Neural progenitor cell (in vitro differentiated cells): ENCODE measurements at regions not wholly inside any gene's neighbourhood (a gene's known extent, or its start where the extent isn't known, plus 50 kb on each side); places are given as distances from the start of the nearest gene placed in this dataset.

ENCODE experiments used
- DNase-seq: peaks from one replicate; pipeline ENCODE4 v3.0.0-alpha.2; 2016; ENCODE audit warnings: low spot score
- H2AFZ ChIP-seq: fragments of 200-600 bp; sonication (generic); replicated peaks from 2 replicates; pipeline ENCODE4 v1.6.1; 2016; ENCODE audit warnings: antibody characterized with exemption
- H3F3A ChIP-seq: fragments of 200-600 bp; sonication (generic); 2 replicates; pipeline ENCODE4 v1.6.1; 2016; ENCODE audit warnings: antibody characterized with exemption, low read depth
- H3K27ac ChIP-seq: fragments of 200-600 bp; sonication (generic); 2 replicates; pipeline ENCODE4 v1.5.1; 2016; ENCODE audit warnings: mild to moderate bottlenecking
- H3K27me3 ChIP-seq: fragments of 200-600 bp; sonication (generic); 2 replicates; pipeline ENCODE4 v1.6.1; 2016; ENCODE audit warnings: mild to moderate bottlenecking, moderate library complexity
- H3K36me3 ChIP-seq: fragments of 200-600 bp; sonication (generic); 2 replicates; pipeline ENCODE4 v1.5.1; 2016
- H3K4me1 ChIP-seq: fragments of 200-600 bp; sonication (generic); 2 replicates; pipeline ENCODE4 v1.6.1; 2016; ENCODE audit warnings: mixed run types
- H3K4me2 ChIP-seq: fragments of 200-600 bp; sonication (generic); 2 replicates; pipeline ENCODE4 v1.6.1; 2016
- H3K4me3 ChIP-seq: fragments of 200-600 bp; sonication (generic); 2 replicates; pipeline ENCODE4 v1.5.1; 2016
- H3K79me2 ChIP-seq: fragments of 200-600 bp; sonication (generic); 2 replicates; pipeline ENCODE4 v1.6.1; 2016; ENCODE audit warnings: low read depth
- H3K9ac ChIP-seq: fragments of 200-600 bp; sonication (generic); 2 replicates; pipeline ENCODE4 v1.6.1; 2016
- H3K9me3 ChIP-seq: fragments of 200-600 bp; sonication (generic); 2 replicates; pipeline ENCODE4 v1.5.1; 2016; ENCODE audit warnings: low read depth
- H4K20me1 ChIP-seq: fragments of 200-600 bp; sonication (generic); 2 replicates; pipeline ENCODE4 v1.6.1; 2016; ENCODE audit warnings: low read depth
- H3K27ac Mint-ChIP-seq: 3 replicates; pipeline ENCODE4 v1.8.0; 2021; ENCODE audit warnings: mixed read lengths
- H3K27me3 Mint-ChIP-seq: 2 replicates; pipeline ENCODE4 v1.8.0; 2022; ENCODE audit warnings: low read depth, mild to moderate bottlenecking, inconsistent platforms, moderate library complexity, mixed read lengths; ENCODE audit not compliant: insufficient read depth
- H3K36me3 Mint-ChIP-seq: 3 replicates; pipeline ENCODE4 v1.8.0; 2021; ENCODE audit warnings: mixed read lengths
- H3K4me1 Mint-ChIP-seq: 3 replicates; pipeline ENCODE4 v1.8.0; 2021; ENCODE audit warnings: mixed read lengths
- H3K4me3 Mint-ChIP-seq: 3 replicates; pipeline ENCODE4 v1.8.0; 2021; ENCODE audit warnings: mild to moderate bottlenecking, moderate library complexity, mixed read lengths
- H3K9me3 Mint-ChIP-seq: 3 replicates; pipeline ENCODE4 v1.8.0; 2020; ENCODE audit warnings: mixed read lengths
- EZH2 ChIP-seq: fragments of 200-600 bp; sonication (generic); IDR thresholded peaks from 2 replicates; pipeline ENCODE4 v1.6.1; 2017; ENCODE audit warnings: antibody characterized with exemption, mild to moderate bottlenecking, moderate library complexity
- EZH2phosphoT487 ChIP-seq: fragments of 200-600 bp; sonication (generic); IDR thresholded peaks from 2 replicates; pipeline ENCODE4 v1.6.1; 2017; ENCODE audit warnings: antibody characterized with exemption
- TF ChIP-seq, protein P1 (sequence below): fragments of 200-600 bp; sonication (generic); IDR thresholded peaks from 2 replicates; pipeline ENCODE4 v1.5.1; 2017; ENCODE audit warnings: antibody characterized with exemption, mild to moderate bottlenecking

DNA sequence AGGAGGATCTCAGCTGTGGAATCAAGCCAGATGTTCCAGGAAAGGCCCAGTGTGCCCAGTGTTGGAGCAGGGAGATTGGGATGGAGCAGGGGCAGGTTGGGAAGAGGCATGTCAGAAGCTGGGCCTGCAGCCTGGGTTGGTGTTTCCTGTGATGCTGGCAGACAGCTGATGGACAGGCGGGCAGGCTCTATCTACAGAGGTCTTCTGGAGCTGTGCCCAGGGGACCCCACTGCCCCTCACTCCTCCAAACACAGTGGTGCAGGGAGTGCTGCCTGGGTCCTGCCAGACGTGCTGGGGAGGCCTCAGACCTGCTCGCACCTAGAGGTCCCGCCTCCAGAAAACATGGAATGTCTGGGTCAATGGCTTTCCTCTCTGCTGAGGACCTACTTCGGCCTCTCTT, 182.9 kb upstream of the TCERG1L start:
- H3K36me3 Mint-ChIP-seq: no peaks in the 10 kb centered on the region
- Histone ChIP-seq H3K27ac (no peak overlapping the region), H3K9ac (no peak overlapping the region), H3K36me3 (no peaks in the 10 kb centered on the region), H4K20me1 (no peaks in the 10 kb centered on the region), H3K79me2 (no peaks in the 10 kb centered on the region), H3K4me2 (no peak overlapping the region), H3K27me3 (no peaks in the 10 kb centered on the region), H3F3A (no peaks in the 10 kb centered on the region), H2AFZ (no peak overlapping the region), H3K9me3 (no peaks in the 10 kb centered on the region), H3K4me1 (no peaks in the 10 kb centered on the region), H3K4me3 (no peak overlapping the region)
- H3K9me3 Mint-ChIP-seq: peaks cover 7% of the 10 kb centered on the region
- no peak overlapping the region for H3K4me3 Mint-ChIP-seq
- TF ChIP-seq EZH2phosphoT487: no peak
- no peak for TF ChIP-seq EZH2
- TF ChIP-seq, protein P1, sequence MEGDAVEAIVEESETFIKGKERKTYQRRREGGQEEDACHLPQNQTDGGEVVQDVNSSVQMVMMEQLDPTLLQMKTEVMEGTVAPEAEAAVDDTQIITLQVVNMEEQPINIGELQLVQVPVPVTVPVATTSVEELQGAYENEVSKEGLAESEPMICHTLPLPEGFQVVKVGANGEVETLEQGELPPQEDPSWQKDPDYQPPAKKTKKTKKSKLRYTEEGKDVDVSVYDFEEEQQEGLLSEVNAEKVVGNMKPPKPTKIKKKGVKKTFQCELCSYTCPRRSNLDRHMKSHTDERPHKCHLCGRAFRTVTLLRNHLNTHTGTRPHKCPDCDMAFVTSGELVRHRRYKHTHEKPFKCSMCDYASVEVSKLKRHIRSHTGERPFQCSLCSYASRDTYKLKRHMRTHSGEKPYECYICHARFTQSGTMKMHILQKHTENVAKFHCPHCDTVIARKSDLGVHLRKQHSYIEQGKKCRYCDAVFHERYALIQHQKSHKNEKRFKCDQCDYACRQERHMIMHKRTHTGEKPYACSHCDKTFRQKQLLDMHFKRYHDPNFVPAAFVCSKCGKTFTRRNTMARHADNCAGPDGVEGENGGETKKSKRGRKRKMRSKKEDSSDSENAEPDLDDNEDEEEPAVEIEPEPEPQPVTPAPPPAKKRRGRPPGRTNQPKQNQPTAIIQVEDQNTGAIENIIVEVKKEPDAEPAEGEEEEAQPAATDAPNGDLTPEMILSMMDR: no peak
- H3K27ac Mint-ChIP-seq: no peak overlapping the region
- H3K27me3 Mint-ChIP-seq: no peaks in the 10 kb centered on the region
- no peaks in the 10 kb centered on the region for H3K4me1 Mint-ChIP-seq
- no peak for DNase-seq

- H3K27ac Mint-ChIP-seq: no peak overlapping the region
- H3K4me1 Mint-ChIP-seq: no peaks in the 10 kb centered on the region
- TF ChIP-seq, protein P1: no peak
- TF ChIP-seq EZH2phosphoT487 (no peak), EZH2 (no peak)
- Histone ChIP-seq H3K79me2 (no peaks in the 10 kb centered on the region), H2AFZ (no peak overlapping the region), H3K4me1 (no peaks in the 10 kb centered on the region), H3K27me3 (no peaks in the 10 kb centered on the region), H3K4me3 (no peak overlapping the region), H4K20me1 (no peaks in the 10 kb centered on the region), H3K9me3 (no peaks in the 10 kb centered on the region), H3K27ac (no peak overlapping the region), H3F3A (no peaks in the 10 kb centered on the region), H3K4me2 (no peak overlapping the region), H3K9ac (no peak overlapping the region), H3K36me3 (no peaks in the 10 kb centered on the region)
- DNase-seq: no peak
- peaks cover 5% of the 10 kb centered on the region for H3K9me3 Mint-ChIP-seq
- H3K4me3 Mint-ChIP-seq: no peak overlapping the region
- no peaks in the 10 kb centered on the region for H3K36me3 Mint-ChIP-seq
- no peaks in the 10 kb centered on the region for H3K27me3 Mint-ChIP-seq
These were observed 183.7 kb upstream of the TCERG1L start for GRCh38 chr10:131495224-131495623.

DNA sequence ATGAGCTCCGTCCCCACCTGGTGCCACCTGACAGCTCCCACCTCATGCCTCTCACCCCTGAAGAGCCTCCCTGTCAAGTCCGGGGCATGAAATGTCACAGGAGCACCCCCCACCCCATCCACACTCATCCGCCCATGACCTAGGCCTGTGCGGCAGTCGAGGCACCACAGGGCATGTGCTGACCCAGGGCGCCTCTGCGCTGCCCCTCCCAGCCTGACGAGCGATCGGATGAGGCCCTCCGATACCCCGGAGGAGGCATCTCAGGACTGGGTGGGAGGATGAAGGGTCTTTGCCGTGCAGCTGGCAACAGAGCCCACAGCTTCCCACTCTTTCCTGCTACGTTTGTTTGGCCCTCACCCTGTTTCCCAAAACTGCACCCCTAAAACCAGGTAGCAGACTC, 184.4 kb upstream of the TCERG1L start:
- no peaks in the 10 kb centered on the region for H3K4me1 Mint-ChIP-seq

More for the DNA sequence above, 184.4 kb upstream of the TCERG1L start:
- Histone ChIP-seq H3K4me2 (no peak overlapping the region), H3F3A (no peaks in the 10 kb centered on the region), H3K4me3 (no peak overlapping the region), H3K27ac (no peak overlapping the region), H4K20me1 (no peaks in the 10 kb centered on the region), H2AFZ (no peak overlapping the region), H3K9me3 (no peaks in the 10 kb centered on the region), H3K27me3 (no peaks in the 10 kb centered on the region), H3K4me1 (no peaks in the 10 kb centered on the region), H3K79me2 (no peaks in the 10 kb centered on the region), H3K36me3 (no peaks in the 10 kb centered on the region), H3K9ac (no peak overlapping the region)
- H3K27me3 Mint-ChIP-seq: no peaks in the 10 kb centered on the region
- no peak overlapping the region for H3K27ac Mint-ChIP-seq
- peaks cover 5% of the 10 kb centered on the region for H3K9me3 Mint-ChIP-seq
- no peak for DNase-seq
- H3K36me3 Mint-ChIP-seq: no peaks in the 10 kb centered on the region
- no peak for TF ChIP-seq EZH2phosphoT487
- TF ChIP-seq, protein P1: no peak
- TF ChIP-seq EZH2: no peak
- no peak overlapping the region for H3K4me3 Mint-ChIP-seq
